Eye (tissue), 1 donor: ENCODE measurements at regions not wholly inside any gene's neighbourhood (a gene's known extent, or its start where the extent isn't known, plus 50 kb on each side); places are given as distances from the start of the nearest gene placed in this dataset.

Source experiments
- DNase-seq: peaks from one replicate; pipeline ENCODE4 v3.0.0-alpha.2; 2015

- DNase-seq: no peak
Measured at GRCh38 chr1:115139381-115139780, 50.1 kb upstream of the TSPAN2 start.
